K562 (cell line): ENCODE measurements at regions not wholly inside any gene's neighbourhood (a gene's known extent, or its start where the extent isn't known, plus 50 kb on each side); places are given as distances from the start of the nearest gene placed in this dataset.

Experiments
- ATAC-seq: fragments of 200-7000 bp; cut with Tn5 transposase; 3 replicates; pipeline ENCODE4 v1.9.1; 2020; ENCODE audit warnings: moderate library complexity
- BruUV-seq: library from RNA; stranded (reverse); fragments of 400-500 nt; replicated peaks from 2 replicates; lab custom pipeline; 2021; lab: Mats Ljungman, UMichigan
- CTCF ChIA-PET: fragments of 300-600 bp; formaldehyde crosslinking; extraction: SDS; loops from one replicate; lab custom pipeline; 2021; ENCODE audit warnings: low intra/inter-chr PET ratio; lab: Yijun Ruan, JAX
- POLR2A ChIA-PET: fragments of 300-600, 350-650 bp; sonication (Branson Sonifier 250); formaldehyde crosslinking; extraction: SDS; loops from one replicate; lab custom pipeline; 2021; ENCODE audit warnings: antibody characterized with exemption, inconsistent platforms; lab: Yijun Ruan, JAX
- DNase-seq, 4 experiments: peaks; one replicate each; pipeline versions ENCODE4 v3.0.0 to v3.0.0-alpha.2; 2011 to 2018; ENCODE audit warnings: low spot score in 3 of 4, mixed read lengths in 3 of 4; ENCODE audit errors: extremely low read depth in 1 of 4
- FAIRE-seq: peaks from 2 replicates; lab custom pipeline; 2011; peaks lifted over from hg19 to GRCh38; lab: Jason Lieb, UNC
- H2AFZ ChIP-seq: 2 replicates; pipeline ENCODE4 v1.6.0; 2011; ENCODE audit warnings: low read depth, low read length, control low read depth, inconsistent platforms
- H3K27ac ChIP-seq: fragments of 200-600 bp; 3 replicates; pipeline ENCODE4 v1.8.0; 2011; ENCODE audit warnings: low read depth, mild to moderate bottlenecking, control low read depth, inconsistent platforms, low read length, moderate library complexity, mixed read lengths; ENCODE audit errors: extremely low read depth
- H3K27me3 ChIP-seq, 2 experiments: fragments of 300-600 bp in 1 of 2; 2 replicates in 1 of 2; 3 replicates in 1 of 2; pipeline versions ENCODE4 v1.6.0 to v1.8.0; 2011; ENCODE audit warnings: inconsistent platforms in 2 of 2, low read length in 2 of 2, mild to moderate bottlenecking in 1 of 2, mixed read lengths in 1 of 2, moderate library complexity in 1 of 2; ENCODE audit not compliant: control insufficient read depth in 2 of 2, insufficient read depth in 2 of 2
- H3K36me3 ChIP-seq: fragments of 300-600 bp; 3 replicates; pipeline ENCODE4 v1.8.0; 2011; ENCODE audit warnings: mild to moderate bottlenecking, low read length, inconsistent platforms; ENCODE audit not compliant: control insufficient read depth, insufficient read depth
- H3K4me1 ChIP-seq, 2 experiments: fragments of 200-600 bp in 1 of 2; replicated peaks in 1 of 2; 2 replicates in 1 of 2; 3 replicates in 1 of 2; pipeline versions ENCODE4 v1.5.1 to v1.8.0; 2011; ENCODE audit warnings: inconsistent platforms in 2 of 2, low read length in 2 of 2, mild to moderate bottlenecking in 1 of 2, mixed read lengths in 1 of 2, moderate library complexity in 1 of 2; ENCODE audit not compliant: control insufficient read depth in 2 of 2, insufficient read depth in 2 of 2
- H3K4me2 ChIP-seq: 2 replicates; pipeline ENCODE4 v1.6.1; 2011; ENCODE audit warnings: low read length, control low read depth, inconsistent platforms, mixed read lengths; ENCODE audit not compliant: insufficient read depth
- H3K4me3 ChIP-seq: fragments of 200-600 bp; sonication (generic), shearing (Covaris generic); 2 replicates; pipeline ENCODE4 v1.5.1; 2016; ENCODE audit warnings: control low read depth, inconsistent platforms
- H3K79me2 ChIP-seq: fragments of 200-600 bp; 3 replicates; pipeline ENCODE4 v1.8.0; 2011; ENCODE audit warnings: low read length, inconsistent platforms; ENCODE audit not compliant: control insufficient read depth, insufficient read depth
- H3K9ac ChIP-seq, 2 experiments: 2 replicates each; pipeline versions ENCODE4 v1.6.0 to v1.6.1; 2011; ENCODE audit warnings: low read depth in 2 of 2, low read length in 2 of 2, control low read depth in 1 of 2, inconsistent platforms in 1 of 2, mild to moderate bottlenecking in 1 of 2, mixed read lengths in 1 of 2; ENCODE audit not compliant: insufficient read depth in 1 of 2
- H3K9me1 ChIP-seq: one replicate; pipeline ENCODE4 v1.6.0; 2011; ENCODE audit warnings: inconsistent platforms, mild to moderate bottlenecking, low read length, moderate library complexity; ENCODE audit not compliant: control insufficient read depth, insufficient read depth
- H3K9me3 ChIP-seq: replicated peaks from 2 replicates; pipeline ENCODE4 v1.5.1; 2011; ENCODE audit warnings: low read depth, low read length, inconsistent platforms; ENCODE audit not compliant: control insufficient read depth, insufficient read depth
- H4K20me1 ChIP-seq: replicated peaks from 2 replicates; pipeline ENCODE4 v1.6.1; 2011; ENCODE audit warnings: low read length, inconsistent platforms, mixed read lengths; ENCODE audit not compliant: control insufficient read depth, insufficient read depth
- CBFA2T2 ChIP-seq: fragments of 450-650 bp; conservative IDR thresholded peaks from 2 replicates; pipeline ENCODE4 v1.6.1; 2017; ENCODE audit warnings: mild to moderate bottlenecking
- DACH1 ChIP-seq: fragments of 450-650 bp; IDR thresholded peaks from 2 replicates; pipeline ENCODE4 v1.6.1; 2018; ENCODE audit not compliant: partially characterized antibody
- EP400 ChIP-seq: fragments of 450-650 bp; IDR thresholded peaks from 2 replicates; pipeline ENCODE4 v1.6.1; 2017; ENCODE audit warnings: antibody characterized with exemption, mild to moderate bottlenecking, moderate library complexity
- KDM4B ChIP-seq, 2 experiments: fragments of 450-650 bp in 1 of 2; sonication (generic) in 1 of 2; IDR thresholded peaks; 2 replicates each; pipeline ENCODE4 v1.6.1; 2016 to 2017; ENCODE audit warnings: borderline replicate concordance in 2 of 2, antibody characterized with exemption in 1 of 2, low read depth in 1 of 2, mild to moderate bottlenecking in 1 of 2
- MTA2 ChIP-seq: fragments of 450-650 bp; IDR thresholded peaks from 2 replicates; pipeline ENCODE4 v1.6.1; 2016; ENCODE audit warnings: low read depth
- NCOR1 ChIP-seq: fragments of 450-650 bp; IDR thresholded peaks from 2 replicates; pipeline ENCODE4 v1.6.1; 2016; ENCODE audit warnings: mild to moderate bottlenecking, moderate library complexity
- NFATC3 ChIP-seq: fragments of 450-650 bp; IDR thresholded peaks from 2 replicates; pipeline ENCODE4 v1.6.1; 2017; ENCODE audit warnings: mild to moderate bottlenecking
- NR1H2 ChIP-seq: sonication (generic); formaldehyde crosslinking; IDR thresholded peaks from 2 replicates; pipeline ENCODE4 v1.4.0; 2020; ENCODE audit warnings: mild to moderate bottlenecking, missing genetic modification reagents
- PHTF2 ChIP-seq: fragments of 250-450 bp; sonication (Bioruptor Pico); IDR thresholded peaks from 2 replicates; pipeline ENCODE4 v1.5.0; 2021; ENCODE audit warnings: mild to moderate bottlenecking
- PTRF ChIP-seq: fragments of 450-650 bp; IDR thresholded peaks from 2 replicates; pipeline ENCODE4 v1.6.1; 2016; ENCODE audit warnings: mild to moderate bottlenecking, missing genetic modification characterization, missing compliant biosample characterization
- ZNF174 ChIP-seq: fragments of 250-450 bp; sonication (Bioruptor Pico); IDR thresholded peaks from 2 replicates; pipeline ENCODE4 v1.4.0; 2020; ENCODE audit warnings: mild to moderate bottlenecking
- WGBS: fragments of 100-300 bp; shearing (Covaris generic); methylation state at CpG from one replicate; pipeline ENCODE4 v1.1.6; 2016; ENCODE audit warnings: low coverage, mixed read lengths; ENCODE audit not compliant: insufficient coverage; ENCODE audit errors: missing lambda C conversion rate; 5-methylcytosine and 5-hydroxymethylcytosine counted together
- in situ Hi-C: fragments of 300-500 bp; cut with MboI; formaldehyde crosslinking; loops from 4 replicates; pipeline ENCODE4 v1.15.0; 2018; ENCODE audit warnings: inconsistent platforms, mixed read lengths
- intact Hi-C: fragments of 100-400 bp; cut with micrococcal nuclease; formaldehyde crosslinking; loops from 2 replicates; pipeline ENCODE4 v1.14.2; 2022
- TF ChIP-seq, protein P1 (sequence below): fragments of 150-350 bp; conservative IDR thresholded peaks from 2 replicates; pipeline ENCODE4 v1.6.1; 2014; ENCODE audit warnings: low read length

DNA sequence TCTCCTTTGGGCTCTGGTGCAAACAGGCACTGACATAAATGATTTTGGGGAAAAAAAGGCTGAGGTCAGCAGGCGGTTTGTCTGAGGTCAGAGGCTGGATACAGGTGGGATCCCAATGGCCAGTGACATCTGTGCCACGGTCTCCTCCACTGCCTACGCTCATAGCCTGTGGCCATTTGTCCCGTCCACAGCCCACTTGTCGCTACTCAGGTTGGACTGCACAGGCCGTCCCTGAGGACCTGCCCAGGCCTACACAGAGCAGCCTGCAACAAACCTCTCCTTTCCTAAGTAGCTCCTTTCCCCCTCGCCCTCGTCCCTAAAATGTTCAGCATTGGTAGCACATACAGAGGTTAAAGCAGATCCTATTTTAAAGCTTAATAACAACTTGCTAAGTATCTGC is 150.7 kb downstream of the ZBTB18 start:
- ATAC-seq (peak; percentile 57; the same call in 1 of the 3 replicates), DNase-seq (no peak), FAIRE-seq (no peak)
- ChIA-PET POLR2A (interaction anchor here (0.5 kb wide), 1 partner anchor 29 kb away, joined by 3 read pairs; no protein-coding TSS in a partner anchor), CTCF (no interaction called here)
- intact Hi-C loops = no loop called here
- no peaks in the 10 kb centered on the region for H4K20me1 ChIP-seq
- no peak overlapping the region for H3K4me3 ChIP-seq
- H3K27me3 ChIP-seq = peaks cover 33 to 59% of the 10 kb centered on the region in 2 experiments
- H3K36me3 ChIP-seq = no peaks in the 10 kb centered on the region
- H3K9me3 ChIP-seq = no peaks in the 10 kb centered on the region
- H3K9ac ChIP-seq = no peak overlapping the region
- no peaks in the 10 kb centered on the region for H3K79me2 ChIP-seq
- no peak overlapping the region for H3K27ac ChIP-seq
- no peaks in the 10 kb centered on the region for H3K9me1 ChIP-seq
- WGBS = 0% methylated on average over 8 of the region's 8 CpGs
- no peak overlapping the region for H3K4me2 ChIP-seq
- H3K4me1 ChIP-seq = no peaks in the 10 kb centered on the region
- H2AFZ ChIP-seq = no peak overlapping the region
- in situ Hi-C loops = no loop called here
- no TSS peak for BruUV-seq
- TF ChIP-seq EP400 (no peak), ZNF174 (CRISPR knock-in tag) (no peak), NCOR1 (no peak), KDM4B (IDR thresholded peaks at IDR 0.05; ENCODE audit: borderline replicate concordance in 2 of 2, low read depth in 1 of 2) (no peak), MTA2 (no peak), DACH1 (no peak), PHTF2 (CRISPR knock-in tag) (no peak), CBFA2T2 (no peak), NR1H2 (CRISPR knock-in tag) (no peak), PTRF (tag) (no peak), NFATC3 (no peak)
- TF ChIP-seq, protein P1, sequence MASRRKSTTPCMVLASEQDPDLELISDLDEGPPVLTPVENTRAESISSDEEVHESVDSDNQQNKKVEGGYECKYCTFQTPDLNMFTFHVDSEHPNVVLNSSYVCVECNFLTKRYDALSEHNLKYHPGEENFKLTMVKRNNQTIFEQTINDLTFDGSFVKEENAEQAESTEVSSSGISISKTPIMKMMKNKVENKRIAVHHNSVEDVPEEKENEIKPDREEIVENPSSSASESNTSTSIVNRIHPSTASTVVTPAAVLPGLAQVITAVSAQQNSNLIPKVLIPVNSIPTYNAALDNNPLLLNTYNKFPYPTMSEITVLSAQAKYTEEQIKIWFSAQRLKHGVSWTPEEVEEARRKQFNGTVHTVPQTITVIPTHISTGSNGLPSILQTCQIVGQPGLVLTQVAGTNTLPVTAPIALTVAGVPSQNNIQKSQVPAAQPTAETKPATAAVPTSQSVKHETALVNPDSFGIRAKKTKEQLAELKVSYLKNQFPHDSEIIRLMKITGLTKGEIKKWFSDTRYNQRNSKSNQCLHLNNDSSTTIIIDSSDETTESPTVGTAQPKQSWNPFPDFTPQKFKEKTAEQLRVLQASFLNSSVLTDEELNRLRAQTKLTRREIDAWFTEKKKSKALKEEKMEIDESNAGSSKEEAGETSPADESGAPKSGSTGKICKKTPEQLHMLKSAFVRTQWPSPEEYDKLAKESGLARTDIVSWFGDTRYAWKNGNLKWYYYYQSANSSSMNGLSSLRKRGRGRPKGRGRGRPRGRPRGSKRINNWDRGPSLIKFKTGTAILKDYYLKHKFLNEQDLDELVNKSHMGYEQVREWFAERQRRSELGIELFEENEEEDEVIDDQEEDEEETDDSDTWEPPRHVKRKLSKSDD = no peak
- TF ChIP-seq, all 486 proteins: peak for 0
